Hepatocyte (in vitro differentiated cells): ENCODE measurements at regions not wholly inside any gene's neighbourhood (a gene's known extent, or its start where the extent isn't known, plus 50 kb on each side); places are given as distances from the start of the nearest gene placed in this dataset.

Source experiments
- DNase-seq: peaks from one replicate; pipeline ENCODE4 v3.0.0-alpha.2; 2016; ENCODE audit warnings: low spot score
- H2AFZ ChIP-seq: fragments of 200-600 bp; sonication (generic); 2 replicates; pipeline ENCODE4 v1.6.0; 2016; ENCODE audit warnings: antibody characterized with exemption, mild to moderate bottlenecking
- H3K27ac ChIP-seq: fragments of 200-600 bp; sonication (generic); 2 replicates; pipeline ENCODE4 v1.5.1; 2016; ENCODE audit warnings: mild to moderate bottlenecking
- H3K27me3 ChIP-seq: fragments of 200-600 bp; sonication (generic); 2 replicates; pipeline ENCODE4 v1.6.1; 2016
- H3K36me3 ChIP-seq: fragments of 200-600 bp; sonication (generic); replicated peaks from 2 replicates; pipeline ENCODE4 v1.5.1; 2016; ENCODE audit warnings: low read depth; ENCODE audit not compliant: insufficient read depth
- H3K4me1 ChIP-seq: fragments of 200-600 bp; sonication (generic); 2 replicates; pipeline ENCODE4 v1.5.1; 2016; ENCODE audit warnings: mild to moderate bottlenecking, moderate library complexity; ENCODE audit not compliant: insufficient read depth
- H3K4me2 ChIP-seq: fragments of 200-600 bp; sonication (generic); 2 replicates; pipeline ENCODE4 v1.6.0; 2016
- H3K4me3 ChIP-seq: fragments of 200-600 bp; sonication (generic); 2 replicates; pipeline ENCODE4 v1.5.1; 2016; ENCODE audit warnings: mild to moderate bottlenecking
- H3K79me2 ChIP-seq: fragments of 200-600 bp; sonication (generic); 2 replicates; pipeline ENCODE4 v1.6.0; 2017; ENCODE audit warnings: mild to moderate bottlenecking
- H3K9me2 ChIP-seq: fragments of 200-600 bp; sonication (generic); replicated peaks from 2 replicates; pipeline ENCODE4 v1.6.0; 2017; ENCODE audit warnings: mild to moderate bottlenecking; ENCODE audit not compliant: insufficient read depth
- H3K9me3 ChIP-seq: fragments of 200-600 bp; sonication (generic); 2 replicates; pipeline ENCODE4 v1.5.1; 2016; ENCODE audit warnings: low read depth, mild to moderate bottlenecking
- H4K20me1 ChIP-seq: fragments of 200-600 bp; sonication (generic); 2 replicates; pipeline ENCODE4 v1.6.0; 2016; ENCODE audit warnings: mild to moderate bottlenecking; ENCODE audit not compliant: insufficient read depth, poor library complexity, severe bottlenecking
- EZH2 ChIP-seq: fragments of 200-600 bp; sonication (generic); IDR thresholded peaks from 2 replicates; pipeline ENCODE4 v1.6.1; 2016; ENCODE audit warnings: antibody characterized with exemption, mild to moderate bottlenecking, borderline replicate concordance
- EZH2phosphoT487 ChIP-seq: fragments of 200-600 bp; sonication (generic); IDR thresholded peaks from one replicate; pipeline ENCODE4 v1.6.1; 2018; ENCODE audit warnings: antibody characterized with exemption, mild to moderate bottlenecking, low read depth, moderate library complexity; ENCODE audit not compliant: unreplicated experiment, severe bottlenecking
- WGBS: methylation state at CpG from one replicate; pipeline ENCODE4 v1.1.6; 2016; ENCODE audit warnings: low lambda C conversion rate; ENCODE audit errors: missing lambda C conversion rate; 5-methylcytosine and 5-hydroxymethylcytosine counted together
- TF ChIP-seq, protein P1 (sequence below): fragments of 200-600 bp; sonication (generic); IDR thresholded peaks from 2 replicates; pipeline ENCODE4 v1.5.1; 2016; ENCODE audit warnings: antibody characterized with exemption, mild to moderate bottlenecking; ENCODE audit not compliant: poor library complexity

DNA sequence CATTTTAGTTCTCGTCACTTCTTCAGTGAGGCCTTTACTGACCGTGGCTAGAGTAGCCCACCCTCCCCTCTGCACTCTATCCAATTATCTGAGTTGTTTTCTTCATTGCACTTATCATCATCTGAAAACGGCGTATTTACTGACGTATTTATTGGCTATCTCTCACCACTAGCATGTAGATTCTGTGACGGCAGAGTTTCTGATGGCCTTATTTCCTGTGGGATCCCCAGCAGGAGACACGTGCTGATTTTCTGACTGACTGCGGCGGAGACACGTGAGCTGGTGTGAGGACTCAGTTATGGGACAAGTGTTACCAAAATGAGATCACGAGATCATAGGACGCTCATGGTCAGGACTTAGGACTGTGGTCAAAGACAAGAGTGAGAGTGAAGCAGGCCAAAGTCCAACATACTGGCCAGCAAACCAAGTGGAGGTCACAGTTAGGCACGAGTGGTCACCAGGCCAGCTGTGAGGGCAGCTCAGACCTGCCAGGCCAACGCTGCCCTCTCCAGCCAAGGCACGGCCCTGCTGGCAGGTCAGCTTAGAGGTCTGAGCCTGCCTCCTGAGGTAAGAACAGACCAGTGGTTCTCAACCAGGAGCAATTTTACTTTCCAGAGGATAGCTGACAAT is 50.6 kb upstream of the BNIP2 start:
- Histone ChIP-seq H3K9me2 (no peaks in the 10 kb centered on the region), H4K20me1 (no peaks in the 10 kb centered on the region), H3K9me3 (no peaks in the 10 kb centered on the region), H3K4me1 (no peaks in the 10 kb centered on the region), H3K36me3 (no peaks in the 10 kb centered on the region), H3K4me3 (no peak overlapping the region), H3K4me2 (no peak overlapping the region), H3K79me2 (no peaks in the 10 kb centered on the region), H3K27me3 (no peaks in the 10 kb centered on the region), H2AFZ (no peak overlapping the region), H3K27ac (no peak overlapping the region)
- DNase-seq, result no peak
- WGBS, result 78% methylated on average over 15 of the region's 15 CpGs
- TF ChIP-seq EZH2phosphoT487 (no peak), EZH2 (no peak)
- TF ChIP-seq, protein P1, sequence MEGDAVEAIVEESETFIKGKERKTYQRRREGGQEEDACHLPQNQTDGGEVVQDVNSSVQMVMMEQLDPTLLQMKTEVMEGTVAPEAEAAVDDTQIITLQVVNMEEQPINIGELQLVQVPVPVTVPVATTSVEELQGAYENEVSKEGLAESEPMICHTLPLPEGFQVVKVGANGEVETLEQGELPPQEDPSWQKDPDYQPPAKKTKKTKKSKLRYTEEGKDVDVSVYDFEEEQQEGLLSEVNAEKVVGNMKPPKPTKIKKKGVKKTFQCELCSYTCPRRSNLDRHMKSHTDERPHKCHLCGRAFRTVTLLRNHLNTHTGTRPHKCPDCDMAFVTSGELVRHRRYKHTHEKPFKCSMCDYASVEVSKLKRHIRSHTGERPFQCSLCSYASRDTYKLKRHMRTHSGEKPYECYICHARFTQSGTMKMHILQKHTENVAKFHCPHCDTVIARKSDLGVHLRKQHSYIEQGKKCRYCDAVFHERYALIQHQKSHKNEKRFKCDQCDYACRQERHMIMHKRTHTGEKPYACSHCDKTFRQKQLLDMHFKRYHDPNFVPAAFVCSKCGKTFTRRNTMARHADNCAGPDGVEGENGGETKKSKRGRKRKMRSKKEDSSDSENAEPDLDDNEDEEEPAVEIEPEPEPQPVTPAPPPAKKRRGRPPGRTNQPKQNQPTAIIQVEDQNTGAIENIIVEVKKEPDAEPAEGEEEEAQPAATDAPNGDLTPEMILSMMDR, result no peak
